HEK293 (cell line): ENCODE measurements at regions not wholly inside any gene's neighbourhood (a gene's known extent, or its start where the extent isn't known, plus 50 kb on each side); places are given as distances from the start of the nearest gene placed in this dataset.

Source experiments
- MZF1 ChIP-seq: fragments of 450-650 bp; formaldehyde crosslinking; IDR thresholded peaks from 2 replicates; pipeline ENCODE4 v1.5.1; 2017; ENCODE audit warnings: missing biosample characterization, missing genetic modification characterization, borderline replicate concordance
- SALL2 ChIP-seq: fragments of 450-650 bp; formaldehyde crosslinking; IDR thresholded peaks from 2 replicates; pipeline ENCODE4 v1.5.0; 2017; ENCODE audit warnings: missing biosample characterization, mild to moderate bottlenecking, missing genetic modification characterization, borderline replicate concordance
- ZNF18 ChIP-seq: fragments of 450-650 bp; formaldehyde crosslinking; IDR thresholded peaks from 2 replicates; pipeline ENCODE4 v1.5.1; 2016; ENCODE audit warnings: missing biosample characterization, missing genetic modification characterization
- ZNF274 ChIP-seq, 2 experiments: fragments of 200-500 bp in 1 of 2; fragments of 450-650 bp in 1 of 2; sonication (Bioruptor generic) in 1 of 2; formaldehyde crosslinking in 1 of 2; IDR thresholded peaks; 2 replicates each; pipeline versions ENCODE4 v1.5.1 to v1.6.1; 2014 to 2016; ENCODE audit warnings: borderline replicate concordance in 1 of 2, inconsistent platforms in 1 of 2, low read length in 1 of 2, missing biosample characterization in 1 of 2, missing genetic modification characterization in 1 of 2
- ZNF473 ChIP-seq: fragments of 450-650 bp; formaldehyde crosslinking; IDR thresholded peaks from 2 replicates; pipeline ENCODE4 v1.5.1; 2017; ENCODE audit warnings: missing biosample characterization, missing genetic modification characterization
- ZNF561 ChIP-seq: fragments of 450-650 bp; IDR thresholded peaks from 2 replicates; pipeline ENCODE4 v1.5.1; 2018; ENCODE audit warnings: missing biosample characterization, missing genetic modification characterization, borderline replicate concordance
- ZNF843 ChIP-seq: fragments of 450-650 bp; formaldehyde crosslinking; IDR thresholded peaks from 2 replicates; pipeline ENCODE4 v1.5.1; 2016; ENCODE audit warnings: missing biosample characterization, missing genetic modification characterization
- ZSCAN18 ChIP-seq: fragments of 450-650 bp; formaldehyde crosslinking; IDR thresholded peaks from 2 replicates; pipeline ENCODE4 v1.5.1; 2016; ENCODE audit warnings: missing biosample characterization, missing genetic modification characterization
- TF ChIP-seq, protein P1 (sequence below): fragments of 450-650 bp; formaldehyde crosslinking; IDR thresholded peaks from 2 replicates; pipeline ENCODE4 v1.5.1; 2016; ENCODE audit warnings: missing biosample characterization, missing genetic modification characterization

- TF ChIP-seq MZF1 (no peak), ZNF274 (IDR thresholded peaks at IDR 0.05; ENCODE audit: low read length) (no peak), ZNF274 (tag by site-specific recombination; IDR thresholded peaks at IDR 0.05; ENCODE audit: borderline replicate concordance) (no peak), ZNF561 (tag by site-specific recombination) (no peak), ZNF473 (tag by site-specific recombination) (no peak), ZSCAN18 (no peak), ZNF843 (tag by site-specific recombination) (no peak), SALL2 (no peak), ZNF18 (no peak)
- TF ChIP-seq, protein P1, sequence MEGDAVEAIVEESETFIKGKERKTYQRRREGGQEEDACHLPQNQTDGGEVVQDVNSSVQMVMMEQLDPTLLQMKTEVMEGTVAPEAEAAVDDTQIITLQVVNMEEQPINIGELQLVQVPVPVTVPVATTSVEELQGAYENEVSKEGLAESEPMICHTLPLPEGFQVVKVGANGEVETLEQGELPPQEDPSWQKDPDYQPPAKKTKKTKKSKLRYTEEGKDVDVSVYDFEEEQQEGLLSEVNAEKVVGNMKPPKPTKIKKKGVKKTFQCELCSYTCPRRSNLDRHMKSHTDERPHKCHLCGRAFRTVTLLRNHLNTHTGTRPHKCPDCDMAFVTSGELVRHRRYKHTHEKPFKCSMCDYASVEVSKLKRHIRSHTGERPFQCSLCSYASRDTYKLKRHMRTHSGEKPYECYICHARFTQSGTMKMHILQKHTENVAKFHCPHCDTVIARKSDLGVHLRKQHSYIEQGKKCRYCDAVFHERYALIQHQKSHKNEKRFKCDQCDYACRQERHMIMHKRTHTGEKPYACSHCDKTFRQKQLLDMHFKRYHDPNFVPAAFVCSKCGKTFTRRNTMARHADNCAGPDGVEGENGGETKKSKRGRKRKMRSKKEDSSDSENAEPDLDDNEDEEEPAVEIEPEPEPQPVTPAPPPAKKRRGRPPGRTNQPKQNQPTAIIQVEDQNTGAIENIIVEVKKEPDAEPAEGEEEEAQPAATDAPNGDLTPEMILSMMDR (tag by site-specific recombination) = no peak
Measured at GRCh38 chr10:10132009-10132408, 885.7 kb upstream of the CELF2 start.
